Germinal center (tissue), 1 donor: ENCODE measurements at regions not wholly inside any gene's neighbourhood (a gene's known extent, or its start where the extent isn't known, plus 50 kb on each side); places are given as distances from the start of the nearest gene placed in this dataset.
"Not testable (repeated sequence)": the region's sequence is repeated elsewhere in the genome, so short reads cannot be mapped to it uniquely, and the experiment has no call there.

Source experiments
- DNase-seq: peaks from one replicate; pipeline ENCODE4 v3.0.0; 2012; ENCODE audit warnings: mixed read lengths, low spot score

DNA sequence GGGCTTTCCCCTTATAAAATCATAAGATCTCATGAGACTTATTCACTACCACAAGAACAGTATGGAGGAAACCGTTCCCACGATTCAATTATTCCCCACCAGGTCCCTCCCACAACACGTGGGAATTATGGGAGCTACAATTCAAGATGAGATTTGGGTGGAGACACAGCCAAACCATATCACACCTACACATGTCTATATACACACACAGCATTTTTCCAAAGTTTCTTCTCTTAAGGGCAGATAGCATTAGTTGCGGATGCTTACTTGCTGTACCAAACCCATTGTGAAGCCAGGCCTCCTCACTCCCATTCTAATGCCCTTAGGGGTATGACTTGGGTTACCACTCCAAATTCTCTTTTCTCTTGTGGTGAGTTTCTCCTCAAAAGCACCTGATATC lies 104.1 kb upstream of the RAP1B start:
- no peak for DNase-seq

DNA sequence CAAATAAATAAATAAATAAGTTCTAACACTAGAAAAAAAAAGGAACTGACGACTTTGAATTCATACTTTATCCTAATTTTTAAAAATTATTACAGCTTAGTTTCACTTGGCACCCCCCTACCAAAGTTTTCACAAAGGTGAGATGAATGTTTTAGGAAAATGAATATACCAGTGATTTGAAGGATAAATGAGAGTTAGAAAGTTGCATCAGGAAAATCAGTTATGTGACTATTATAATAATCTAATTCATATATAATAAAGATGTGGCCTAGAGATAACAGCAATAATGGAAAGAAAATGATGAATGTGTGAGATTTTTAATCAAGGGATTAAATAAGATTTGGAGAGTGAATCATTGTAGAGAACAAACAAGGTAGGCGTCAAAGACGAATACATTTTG lies 103.0 kb upstream of the RAP1B start:
- no peak for DNase-seq

DNA sequence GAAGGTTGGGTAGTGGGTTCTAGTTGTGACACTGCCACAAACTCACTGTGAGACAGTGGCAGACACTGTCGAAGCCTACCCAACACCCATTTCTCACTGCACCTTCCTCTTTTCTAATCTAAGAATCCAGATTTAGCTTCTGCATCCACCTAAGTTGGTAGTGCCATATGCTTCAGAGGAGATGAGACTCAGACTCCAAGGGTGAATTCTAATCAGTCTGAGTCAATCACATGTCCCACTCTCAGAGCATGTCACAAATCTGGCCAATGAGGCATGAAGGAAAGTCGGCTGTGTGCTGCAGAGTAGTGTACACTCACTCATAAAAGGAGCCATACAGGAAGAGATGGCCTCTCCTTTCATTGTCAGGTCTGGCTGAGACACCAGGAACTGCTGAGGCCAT lies 102.1 kb upstream of the RAP1B start:
- no peak for DNase-seq

DNA sequence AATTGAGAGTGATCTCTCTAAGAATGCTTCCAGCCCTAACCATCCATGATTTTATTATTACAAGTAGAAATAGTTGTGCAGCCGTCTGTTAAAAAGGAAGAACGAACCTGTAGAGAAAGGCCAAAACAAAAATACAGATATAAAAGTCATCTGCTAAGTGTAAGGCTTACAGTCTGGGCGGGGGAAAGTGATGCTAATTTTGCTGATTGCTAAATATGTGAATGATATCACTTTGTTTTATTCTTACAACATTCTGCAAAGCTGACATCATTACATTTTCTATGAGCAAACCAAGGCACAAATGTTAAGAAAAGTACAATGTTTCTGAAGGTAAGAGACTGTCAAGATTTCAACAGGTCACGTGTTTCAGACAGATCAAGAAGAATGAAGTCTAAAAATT lies 101.5 kb upstream of the RAP1B start:
- no peak for DNase-seq

DNA sequence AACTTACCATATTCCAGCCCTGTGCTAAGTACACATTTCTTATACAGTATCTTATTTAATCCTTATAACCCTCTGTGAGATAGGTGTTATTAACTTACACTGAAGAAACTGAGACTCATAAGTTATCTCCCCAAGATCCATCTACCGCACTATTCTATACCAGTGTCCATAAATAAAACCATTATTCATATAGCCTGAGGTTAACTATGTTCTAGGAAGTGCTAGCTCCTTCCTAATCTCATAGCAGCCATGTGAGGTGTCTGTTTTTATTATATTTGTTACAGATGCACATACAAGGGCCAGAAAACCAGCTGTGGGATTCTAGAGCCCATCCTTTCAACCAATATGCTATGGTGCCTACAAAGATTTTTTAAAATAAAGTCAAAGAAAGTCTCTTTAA lies 100.3 kb upstream of the RAP1B start:
- DNase-seq, result no peak

DNA sequence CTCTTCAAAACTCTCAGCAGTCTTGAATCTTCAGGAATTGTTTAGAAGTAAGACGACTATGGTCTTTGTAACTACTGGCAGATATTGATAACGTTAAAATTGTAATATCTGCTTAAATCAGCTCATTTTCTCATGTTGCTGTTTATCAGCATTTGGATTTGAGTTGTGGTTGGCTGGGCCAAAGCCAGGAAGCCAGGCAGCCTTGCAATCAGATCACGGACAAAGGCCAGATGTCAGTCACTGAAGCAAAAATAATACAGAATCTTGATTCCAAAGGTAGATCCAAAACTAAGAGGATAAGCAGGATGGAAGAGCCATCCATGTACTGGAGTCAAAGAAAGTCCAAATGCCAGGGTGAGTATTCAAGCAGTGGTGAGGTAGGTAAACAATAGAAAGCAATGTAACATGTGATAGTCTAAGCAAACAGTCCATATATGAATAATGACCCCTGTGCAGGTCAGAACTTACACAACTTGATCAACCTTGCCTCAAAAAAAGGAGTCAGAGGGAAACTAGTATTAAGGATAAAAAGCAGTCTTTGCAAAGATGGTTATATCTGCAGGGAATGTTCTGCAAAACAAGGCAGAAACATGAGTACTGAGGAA lies 95.8 kb upstream of the RAP1B start:
- no peak for DNase-seq

DNA sequence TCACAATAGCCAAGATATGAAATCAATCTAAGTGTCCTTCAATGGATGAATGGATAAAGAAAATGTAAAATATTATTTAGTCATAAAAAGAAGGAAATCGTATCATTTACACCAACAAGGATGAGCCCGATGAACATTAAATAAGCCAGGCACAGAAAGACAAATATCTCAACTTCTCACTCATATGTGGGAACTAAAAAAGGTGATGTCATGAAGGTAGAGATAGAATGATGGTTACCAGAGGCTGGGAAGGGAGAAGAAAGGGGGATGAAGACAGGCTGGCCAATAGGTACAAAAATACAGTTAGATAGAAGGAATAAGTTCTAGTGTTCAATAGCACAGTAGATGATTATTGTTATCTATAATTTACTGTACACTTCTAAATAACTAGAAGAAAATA lies 94.9 kb upstream of the RAP1B start:
- no peak for DNase-seq

DNA sequence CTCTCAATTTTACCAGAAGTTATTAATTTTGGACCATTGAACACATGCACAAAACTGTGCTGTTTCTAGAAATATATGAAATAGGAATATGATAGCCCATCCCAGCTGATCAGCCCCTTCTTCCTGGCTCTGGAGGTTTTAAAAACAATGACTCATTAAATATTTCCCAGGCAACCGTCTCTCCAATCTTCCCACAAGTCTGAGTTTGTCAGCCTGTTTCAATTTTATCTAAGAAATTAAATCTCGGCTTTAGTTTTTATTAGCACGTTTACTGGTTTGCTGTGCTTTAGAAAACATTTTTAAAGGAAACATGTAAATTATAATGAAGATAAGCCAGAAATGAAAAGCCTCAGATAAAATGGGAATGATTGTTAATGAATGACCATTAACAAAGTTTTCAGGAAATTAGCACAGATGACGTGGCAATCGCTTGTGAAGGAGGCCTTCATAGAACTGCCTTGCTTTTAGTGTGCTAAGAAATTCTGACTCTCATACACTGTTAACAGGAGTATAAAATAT lies 89.3 kb upstream of the RAP1B start:
- DNase-seq, result no peak

DNA sequence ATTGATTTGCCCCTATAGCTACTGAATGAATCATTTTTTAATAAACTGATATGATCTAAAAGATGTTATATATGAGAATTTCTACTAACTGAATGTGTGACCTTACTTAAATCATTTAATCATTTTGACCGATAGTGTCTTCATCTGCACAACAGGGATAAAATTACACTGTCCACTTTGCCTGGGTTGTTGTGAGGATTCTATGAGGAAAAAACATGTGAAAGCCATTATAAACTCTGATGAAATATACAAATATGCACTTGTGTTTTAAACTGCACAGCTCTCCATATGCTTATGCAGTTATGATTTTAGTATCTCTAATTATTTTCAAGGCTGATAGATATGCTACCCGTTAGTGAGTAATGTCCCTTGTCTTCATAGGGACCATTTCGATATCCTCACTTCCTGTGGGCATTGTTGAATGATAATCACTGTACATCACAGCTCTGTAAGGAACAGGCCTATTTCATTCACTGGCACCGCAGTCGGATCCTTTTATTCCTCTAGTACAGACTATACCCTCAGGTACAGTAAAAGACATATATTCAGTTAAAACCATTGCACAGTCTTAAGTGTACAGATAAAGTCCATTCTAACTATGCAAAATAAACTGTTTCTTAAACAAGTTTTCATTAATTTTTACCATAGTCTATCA lies 88.7 kb upstream of the RAP1B start:
- DNase-seq, result no peak

DNA sequence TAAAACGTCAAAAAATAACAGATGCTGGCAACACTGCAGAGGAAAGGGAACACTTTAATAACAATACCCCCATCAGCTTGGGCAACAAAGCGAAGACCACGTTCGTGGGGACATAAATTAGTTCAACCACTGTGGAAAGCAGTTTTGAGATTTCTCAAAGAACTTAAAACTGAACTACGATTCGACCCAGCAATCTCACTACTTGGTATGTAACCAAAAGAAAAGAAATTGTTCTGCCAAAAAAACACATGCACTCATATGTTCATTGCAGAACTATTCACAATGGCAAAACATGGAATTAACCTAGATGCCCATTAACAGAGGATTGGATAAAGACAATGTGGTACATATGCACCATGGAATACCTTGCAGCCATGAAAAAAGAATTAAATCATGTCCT lies 81.2 kb upstream of the RAP1B start:
- no peak for DNase-seq

DNA sequence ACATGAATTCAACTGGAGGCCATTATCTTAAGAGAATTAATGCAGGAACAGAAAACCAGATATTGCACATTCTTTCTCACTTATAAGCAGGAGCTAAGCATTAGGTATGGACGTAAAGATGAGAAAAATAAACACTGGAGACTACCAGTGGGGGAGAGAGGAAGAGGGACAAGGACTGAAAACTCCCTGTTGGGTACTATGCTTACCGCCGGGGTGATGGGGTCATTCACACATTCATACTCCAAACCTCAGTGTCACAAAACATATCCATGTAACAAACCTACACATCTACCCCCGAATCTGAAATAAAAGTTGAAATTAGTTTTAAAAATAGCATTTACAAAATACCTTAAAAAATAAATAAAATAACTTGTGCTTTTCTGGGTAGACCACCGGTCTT lies 80.8 kb upstream of the RAP1B start:
- no peak for DNase-seq

DNA sequence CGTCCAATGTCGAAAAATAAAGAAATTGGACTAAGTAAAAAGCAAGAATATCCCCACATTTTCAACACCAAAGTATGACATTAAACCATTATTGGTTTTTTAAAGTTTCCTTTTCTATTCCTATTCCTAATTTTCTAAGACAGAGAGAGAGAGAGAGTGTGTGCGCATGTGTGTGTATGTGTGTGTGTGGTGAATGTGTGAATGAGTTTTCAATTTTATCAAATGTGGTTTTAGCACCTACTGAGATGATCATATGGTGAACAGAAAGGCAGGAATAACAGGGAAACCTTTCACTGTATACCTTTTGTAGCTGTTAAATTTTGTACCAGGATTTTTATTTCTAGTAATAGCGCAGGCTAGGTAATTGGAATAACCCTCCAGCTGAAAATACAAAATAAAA lies 80.4 kb upstream of the RAP1B start:
- no peak for DNase-seq

DNA sequence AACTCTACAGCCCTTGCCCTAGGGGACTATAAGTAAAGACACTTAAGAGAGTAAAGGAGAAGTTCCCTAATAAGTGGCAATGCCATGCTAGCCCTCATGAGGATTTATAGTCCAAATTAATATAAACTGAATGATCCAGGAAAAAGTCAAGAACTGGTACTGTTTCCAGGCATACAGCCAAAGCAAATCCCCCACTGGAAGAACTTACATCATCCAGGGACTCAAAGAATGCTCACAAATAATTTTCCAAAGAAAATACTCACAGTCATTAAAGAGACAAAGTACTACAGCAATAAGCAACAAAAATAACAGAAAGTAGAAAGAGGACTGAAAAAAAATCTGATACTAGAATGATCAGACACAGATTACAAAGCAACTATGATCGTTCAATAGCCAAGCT lies 79.7 kb upstream of the RAP1B start:
- DNase-seq, result no peak

DNA sequence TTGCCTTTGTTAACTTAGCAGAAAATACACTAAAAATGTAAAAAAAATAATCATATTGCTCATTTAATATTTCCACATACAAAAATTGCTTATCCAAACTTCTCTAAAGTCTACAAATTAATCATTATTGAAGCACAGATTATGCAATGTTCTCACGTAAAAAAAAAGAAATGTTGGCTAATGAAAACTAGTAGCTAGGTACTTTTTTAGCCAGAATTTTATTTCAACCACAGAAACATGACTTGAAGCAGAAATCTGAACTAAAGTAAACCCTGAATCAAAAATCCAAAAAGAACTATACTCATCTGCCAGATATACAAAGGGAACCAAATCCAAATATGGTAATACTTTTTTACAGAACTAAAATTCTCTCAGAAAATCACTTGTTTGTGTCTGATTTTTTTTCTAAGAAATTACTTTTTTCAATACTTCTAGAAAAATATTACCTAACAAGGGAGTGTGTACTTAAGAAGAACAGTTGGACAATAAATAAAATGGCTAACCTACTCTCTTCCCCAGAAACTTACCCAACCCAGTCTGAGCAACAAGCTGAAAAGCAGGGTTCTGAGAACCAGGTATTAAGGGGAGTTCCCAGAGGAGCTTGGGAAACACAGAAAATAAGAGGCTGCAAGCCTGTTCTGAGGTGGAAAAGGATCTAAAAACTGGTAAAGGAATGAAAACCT lies 78.4 kb upstream of the RAP1B start:
- no peak for DNase-seq

DNA sequence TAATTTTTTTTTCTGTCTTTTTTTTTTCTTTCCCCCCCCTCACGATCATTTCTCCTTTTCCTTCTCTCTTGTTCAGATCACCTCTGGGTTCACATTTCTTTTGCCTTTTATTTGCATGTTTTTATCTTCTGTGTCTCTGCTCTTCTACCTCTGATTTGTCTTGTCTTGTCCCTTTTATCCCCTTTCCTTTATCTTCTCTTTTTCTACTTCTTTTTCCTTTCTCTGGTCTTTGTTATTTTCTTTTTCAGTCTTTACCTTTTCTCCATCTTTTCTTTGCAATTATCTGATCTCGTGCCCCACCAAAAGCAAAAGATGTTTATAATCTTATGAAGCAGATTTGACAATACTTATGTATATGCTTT lies 77.8 kb upstream of the RAP1B start:
- DNase-seq, result no peak

DNA sequence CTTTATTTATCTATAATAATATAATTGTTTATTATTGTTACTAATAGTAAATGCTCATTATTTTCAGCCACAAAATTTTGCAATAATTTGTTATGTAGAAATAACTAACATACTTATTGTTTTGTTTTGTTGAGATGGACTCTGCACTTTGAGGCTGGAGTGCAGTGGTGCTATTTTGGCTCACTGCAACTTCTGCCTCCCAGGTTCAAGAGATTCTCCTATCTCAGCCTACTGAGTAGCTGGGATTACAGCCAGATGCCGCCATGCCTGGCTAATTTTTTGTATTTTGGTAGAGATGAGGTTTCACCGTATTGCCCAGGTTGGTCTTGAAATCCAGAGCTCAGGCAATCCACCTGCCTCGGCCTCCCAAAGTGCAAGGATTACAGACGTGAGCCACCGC lies 76.6 kb upstream of the RAP1B start:
- DNase-seq, result no peak

DNA sequence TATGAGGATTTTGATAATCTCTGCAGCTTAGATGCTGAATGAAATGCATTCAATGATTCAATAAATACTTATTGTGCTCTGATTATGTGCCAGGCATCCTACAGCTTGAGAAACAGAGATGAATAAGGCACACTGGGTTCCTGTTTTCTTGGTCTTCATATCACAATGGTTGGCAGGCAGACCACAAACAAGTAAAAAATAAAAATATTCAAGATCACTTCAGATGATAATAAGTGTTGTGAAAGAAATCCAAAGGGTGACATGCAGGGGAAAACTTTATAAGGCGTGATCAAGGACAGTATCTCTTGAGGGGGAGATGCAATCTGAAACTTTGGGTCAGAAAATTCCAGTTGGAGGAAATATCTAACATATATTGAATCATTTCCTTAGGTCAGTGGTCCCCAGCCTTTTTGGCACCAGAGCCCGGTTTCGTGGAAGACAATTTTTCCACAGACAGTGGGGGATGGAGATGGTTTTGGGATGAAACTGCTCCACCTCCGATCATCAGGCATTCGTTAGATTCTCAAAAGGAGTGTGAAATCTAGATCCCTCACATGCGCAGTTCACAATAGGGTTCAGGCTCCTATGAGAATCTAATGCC lies 73.7 kb upstream of the RAP1B start:
- no peak for DNase-seq

DNA sequence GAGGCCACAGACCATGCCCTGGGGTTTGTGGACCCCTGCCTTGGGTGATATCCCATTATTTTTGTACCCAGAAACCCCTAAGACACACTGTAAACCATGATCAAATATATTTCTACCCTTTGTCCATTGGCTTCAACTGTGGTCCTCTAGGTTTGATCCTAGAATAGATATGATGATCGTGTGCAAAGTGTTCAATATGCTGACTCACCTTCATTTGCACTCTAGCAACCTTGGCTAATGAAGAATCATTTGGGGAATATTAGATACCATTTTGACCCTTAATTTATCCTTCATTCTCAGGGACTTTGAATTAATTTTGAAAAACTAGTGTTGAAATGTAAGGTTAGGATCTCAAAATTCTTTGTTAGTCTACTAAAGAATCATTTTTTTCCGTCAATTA lies 73.1 kb upstream of the RAP1B start:
- no peak for DNase-seq

DNA sequence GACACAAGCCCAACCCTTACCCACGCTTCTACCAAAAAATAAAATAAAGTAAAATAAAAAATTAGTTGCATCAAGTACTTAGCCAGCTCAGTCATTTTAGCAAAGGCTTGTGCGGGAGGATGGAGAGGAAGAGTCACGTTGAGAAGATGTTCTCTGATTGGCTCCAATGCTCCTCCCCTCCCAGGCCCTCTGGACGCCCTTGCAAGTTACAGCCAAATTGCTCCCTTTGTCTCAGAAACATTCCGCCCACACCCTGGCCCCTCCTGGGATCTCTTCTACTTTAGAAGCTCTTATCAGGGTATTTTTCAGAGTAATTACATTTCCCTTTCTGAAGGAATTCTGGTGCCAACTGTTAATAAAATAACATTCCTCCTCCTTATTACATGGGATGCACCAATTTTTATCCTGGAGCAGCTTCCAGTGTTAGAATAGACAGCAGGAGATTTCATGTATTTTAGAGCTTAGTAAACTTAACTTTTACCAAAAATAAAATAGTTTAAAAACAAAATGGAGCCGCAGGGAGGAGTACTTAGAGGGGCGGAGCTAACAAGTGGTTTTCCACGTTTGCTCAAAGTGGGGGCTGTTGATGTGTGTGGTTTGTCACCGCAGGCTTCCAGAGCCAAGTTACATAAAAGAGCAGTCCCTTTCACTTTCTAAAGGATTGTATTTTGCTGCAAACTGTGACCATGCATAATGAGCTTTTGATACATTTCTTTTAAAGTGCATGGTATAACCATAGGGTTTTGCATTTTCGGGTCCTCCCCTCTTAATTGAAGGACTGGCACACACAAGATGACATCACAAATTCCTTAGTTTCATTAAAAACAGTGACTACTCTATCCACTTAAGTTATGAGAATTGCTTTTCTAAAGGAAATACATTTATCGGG lies 71.7 kb upstream of the RAP1B start:
- DNase-seq, result no peak

DNA sequence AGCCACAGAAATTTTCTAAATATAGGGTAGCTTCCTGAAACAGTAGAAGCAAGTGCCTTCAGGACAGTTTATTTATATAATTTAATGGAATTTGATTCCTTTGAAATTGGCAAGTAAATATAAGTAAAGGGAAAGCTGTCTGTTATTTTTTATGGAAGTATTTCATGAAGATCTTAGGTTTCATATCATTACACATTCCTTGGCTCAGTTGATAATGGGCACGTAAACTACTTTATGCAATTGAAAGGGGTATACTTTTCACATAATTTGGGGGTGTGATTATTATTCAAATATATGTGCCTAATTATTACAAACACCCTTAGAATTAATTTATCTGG lies 71.1 kb upstream of the RAP1B start:
- no peak for DNase-seq

DNA sequence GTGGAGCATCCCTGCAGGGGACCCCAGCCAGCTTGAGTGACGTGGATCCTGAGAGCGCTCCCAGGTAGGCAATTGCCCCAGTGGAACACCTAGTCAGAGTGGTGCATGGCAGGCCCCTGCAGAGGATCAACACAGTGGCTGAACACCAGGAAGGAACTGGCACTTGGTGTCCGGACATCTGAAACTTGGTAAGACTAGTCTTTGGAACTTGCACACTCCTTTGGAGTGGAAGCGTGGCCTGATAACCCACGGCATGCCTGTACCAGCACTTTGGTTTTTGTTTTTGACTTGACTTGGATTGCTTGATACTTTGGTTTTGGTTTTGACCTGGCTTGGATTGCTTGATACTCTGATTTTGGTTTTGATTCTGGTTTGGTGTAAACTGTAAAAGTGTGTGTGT lies 69.9 kb upstream of the RAP1B start:
- DNase-seq, result not testable (repeated sequence)

DNA sequence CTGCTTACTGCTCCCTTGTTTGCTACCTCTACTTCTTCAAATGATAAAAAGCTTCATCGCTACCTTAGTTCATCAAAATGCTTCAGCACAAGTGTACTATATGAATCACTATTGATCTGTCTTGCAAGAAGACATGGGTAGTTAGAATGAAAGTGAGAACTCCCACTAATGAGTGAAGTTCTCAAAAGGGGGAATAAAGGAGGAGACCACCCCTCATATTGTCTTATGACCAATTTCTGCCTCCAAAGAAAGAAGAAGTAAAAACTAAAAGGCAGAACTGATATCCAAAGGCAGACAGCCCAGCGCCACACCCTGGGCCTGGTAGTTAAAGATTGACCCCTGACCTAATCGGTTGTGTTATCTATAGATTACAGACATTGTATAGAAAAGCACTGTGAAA lies 63.4 kb upstream of the RAP1B start:
- not testable (repeated sequence) for DNase-seq
